ENCODE measurements at regions not wholly inside any gene's neighbourhood (a gene's known extent, or its start where the extent isn't known, plus 50 kb on each side); places are given as distances from the start of the nearest gene placed in this dataset.

DNA sequence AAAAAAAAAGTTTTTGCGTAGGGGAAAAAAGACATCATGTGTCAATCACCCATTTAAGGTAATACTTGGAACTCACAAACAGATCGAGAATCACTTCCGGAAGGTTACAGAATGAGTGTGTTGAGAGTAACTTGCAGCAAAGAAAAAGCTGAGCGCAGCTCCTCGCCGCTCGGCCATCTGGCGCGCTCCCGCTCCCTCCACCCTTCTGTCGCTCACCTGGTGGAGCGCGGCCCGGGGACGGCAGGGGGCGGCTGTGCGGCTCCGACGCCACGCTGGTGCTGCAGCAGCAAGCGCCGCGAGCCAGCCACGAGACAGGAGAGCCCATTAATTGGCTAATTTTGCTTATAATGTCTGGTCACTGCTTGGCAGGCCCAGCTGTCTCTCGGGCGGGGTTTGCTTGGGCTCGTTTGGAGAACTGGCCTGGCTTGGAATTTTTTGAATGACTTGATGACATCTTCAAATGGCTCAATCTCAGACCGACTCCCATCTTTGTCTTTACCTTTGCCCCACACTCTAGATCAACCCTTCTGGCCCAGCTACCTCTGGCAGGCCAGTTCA is 601.8 kb downstream of the CCDC171 start:
- no peak for DNase-seq (ENCODE audit: low read depth in 2 of 2)

DNA sequence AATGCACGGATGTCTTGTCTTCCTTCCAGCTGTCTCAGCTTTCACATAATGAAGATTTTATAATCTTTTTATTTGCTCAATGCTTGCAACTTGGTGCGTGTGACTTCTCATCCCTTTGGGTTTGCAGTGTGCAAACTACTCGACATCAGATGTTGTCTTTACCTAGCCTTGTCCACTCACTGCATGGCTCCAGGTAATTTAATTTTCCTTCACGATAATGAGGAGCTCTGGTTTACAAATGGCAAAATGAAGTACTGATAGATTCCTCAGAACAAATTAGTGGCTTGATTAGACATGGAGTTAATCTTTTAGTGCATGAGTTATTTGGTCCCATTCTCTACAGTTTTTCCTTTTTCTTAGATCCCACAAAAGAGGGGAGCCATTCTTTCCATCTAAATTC is 603.0 kb downstream of the CCDC171 start:
- DNase-seq (ENCODE audit: low read depth in 2 of 2) = no peak

DNA sequence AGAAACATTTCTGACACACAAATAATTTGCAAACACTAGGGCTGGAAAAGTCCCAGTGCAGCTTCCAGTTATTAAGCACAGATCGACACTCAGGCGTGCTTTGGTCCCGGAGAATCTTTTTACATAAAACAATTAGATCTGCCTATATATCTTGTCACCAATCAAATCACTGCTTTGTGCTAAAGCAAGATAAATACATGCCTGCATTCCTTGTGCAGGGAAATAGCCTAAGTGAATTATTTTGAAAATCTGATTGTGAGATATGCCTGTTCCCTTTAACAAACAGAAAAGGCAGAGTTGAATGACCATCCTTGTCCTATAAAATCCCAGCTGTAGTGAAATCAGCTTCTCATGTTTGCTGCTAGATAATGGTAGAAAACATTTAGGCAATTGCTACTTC is 604.4 kb downstream of the CCDC171 start:
- DNase-seq (ENCODE audit: low read depth in 2 of 2) = no peak

DNA sequence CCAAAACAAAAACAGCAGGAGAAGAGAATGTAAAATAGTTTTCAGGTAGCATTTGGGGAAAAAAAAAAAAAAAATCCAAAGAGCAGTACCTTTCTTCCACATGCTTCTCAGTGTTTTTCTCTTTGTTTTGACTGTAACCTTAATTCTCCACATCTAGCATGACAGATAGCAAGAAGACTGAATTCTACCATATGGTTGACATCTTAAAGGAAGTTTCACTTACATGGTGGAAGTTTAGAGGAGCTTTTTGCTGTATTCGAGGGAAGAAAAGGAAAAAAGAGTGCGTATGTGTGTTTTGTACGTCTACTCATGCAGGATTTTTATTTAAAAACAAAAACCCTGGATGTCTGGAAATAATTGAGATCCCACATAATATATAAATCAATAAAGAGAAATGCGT is 604.8 kb downstream of the CCDC171 start:
- DNase-seq (ENCODE audit: low read depth in 2 of 2) = no peak

DNA sequence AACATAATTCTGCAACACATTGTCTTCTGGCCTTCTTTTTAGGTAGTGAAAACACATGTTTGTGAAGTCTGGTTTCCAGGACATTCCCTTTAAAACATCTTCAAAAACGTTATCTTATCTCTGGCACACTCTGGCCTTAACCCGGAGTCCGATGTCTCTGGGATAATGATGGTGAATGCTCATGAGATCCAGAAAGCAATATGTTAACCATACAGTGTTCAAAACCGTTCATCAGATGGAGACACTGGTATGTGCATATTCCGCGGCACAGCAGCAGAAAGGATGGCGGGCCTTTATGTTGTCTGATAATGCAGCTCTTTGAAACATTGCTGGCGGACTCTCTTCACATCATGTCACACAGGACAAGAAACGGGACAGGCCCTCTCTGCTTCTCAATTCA is 605.2 kb downstream of the CCDC171 start:
- no peak for DNase-seq (ENCODE audit: low read depth in 2 of 2)

DNA sequence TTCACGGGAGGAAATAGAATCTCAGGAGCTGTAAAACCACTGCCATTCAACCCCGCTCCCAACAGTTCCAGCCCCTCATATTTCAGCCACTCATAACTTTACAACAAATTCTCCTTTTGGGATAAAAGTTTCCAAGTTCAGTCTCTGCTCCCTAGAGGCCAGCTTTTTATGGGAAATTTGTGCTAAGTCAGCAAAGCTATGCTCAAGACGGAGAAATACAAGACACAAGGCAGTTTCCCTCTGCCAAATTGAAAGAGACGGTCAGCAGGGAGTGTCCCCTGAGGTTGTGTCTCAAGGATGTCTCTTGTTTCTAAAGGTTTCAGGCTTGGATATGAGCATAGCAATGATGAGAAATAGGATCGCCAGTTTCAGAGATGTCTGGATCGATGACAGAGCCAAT is 608.6 kb downstream of the CCDC171 start:
- no peak for DNase-seq (ENCODE audit: low read depth in 2 of 2)

DNA sequence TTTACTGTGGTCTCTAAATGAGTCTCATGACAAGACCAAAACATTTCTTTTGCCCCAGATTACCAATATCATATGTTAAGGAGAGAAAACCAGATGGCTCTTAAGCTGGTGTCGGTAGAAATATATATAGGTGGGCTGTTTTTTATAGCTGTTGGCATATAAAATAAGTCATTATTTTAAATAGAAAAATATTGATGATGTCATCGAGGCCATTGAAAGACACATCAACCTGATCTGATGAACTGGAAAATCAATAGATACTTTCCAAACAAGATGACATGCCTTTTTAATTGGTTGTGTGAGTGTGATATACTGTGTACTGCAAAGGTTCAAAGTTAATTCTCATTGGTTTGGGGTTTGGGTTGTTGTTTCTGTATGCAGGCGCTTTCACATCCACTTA is 617.3 kb downstream of the CCDC171 start:
- no peak for DNase-seq (ENCODE audit: low read depth in 2 of 2)

DNA sequence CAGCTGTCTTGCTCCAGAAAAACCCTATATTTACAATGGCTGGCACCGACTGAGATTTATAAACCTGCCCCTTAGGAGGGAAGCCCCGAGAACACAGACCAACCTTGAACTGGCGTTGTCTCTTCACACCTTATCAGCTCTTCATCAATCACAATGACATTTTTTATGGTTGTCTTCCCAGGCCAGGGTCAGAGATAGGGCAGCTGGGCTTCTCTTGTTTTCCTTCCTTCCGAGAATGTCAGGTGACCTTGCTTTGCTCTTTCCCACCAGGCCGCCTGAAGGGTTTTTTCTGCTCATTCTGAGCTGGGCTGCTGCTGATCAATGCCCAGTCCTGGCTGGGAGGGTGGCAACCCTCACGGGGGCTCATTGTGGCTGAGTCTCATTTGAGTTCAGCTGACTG is 619.1 kb downstream of the CCDC171 start:
- DNase-seq (ENCODE audit: low read depth in 2 of 2) = no peak

DNA sequence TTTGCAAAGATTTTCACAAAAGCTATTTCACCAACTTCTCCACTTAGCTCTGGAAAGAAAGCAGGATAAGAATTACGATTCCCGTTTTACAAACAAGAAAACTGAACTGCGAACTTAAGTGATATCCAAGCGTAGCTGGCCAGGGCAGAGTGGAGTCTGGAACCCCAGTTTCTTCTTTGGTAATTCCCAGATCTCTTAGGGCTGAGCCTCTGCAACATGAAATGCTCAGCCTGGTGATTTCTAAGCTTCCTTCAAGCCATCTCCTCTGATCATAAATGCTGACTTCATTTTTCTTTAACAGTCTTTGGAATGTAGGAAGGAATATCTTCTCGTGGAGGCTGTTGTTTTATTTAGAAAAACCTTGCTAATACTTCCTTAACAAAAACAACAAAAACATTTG is 620.0 kb downstream of the CCDC171 start:
- DNase-seq (ENCODE audit: low read depth in 2 of 2) = no peak

DNA sequence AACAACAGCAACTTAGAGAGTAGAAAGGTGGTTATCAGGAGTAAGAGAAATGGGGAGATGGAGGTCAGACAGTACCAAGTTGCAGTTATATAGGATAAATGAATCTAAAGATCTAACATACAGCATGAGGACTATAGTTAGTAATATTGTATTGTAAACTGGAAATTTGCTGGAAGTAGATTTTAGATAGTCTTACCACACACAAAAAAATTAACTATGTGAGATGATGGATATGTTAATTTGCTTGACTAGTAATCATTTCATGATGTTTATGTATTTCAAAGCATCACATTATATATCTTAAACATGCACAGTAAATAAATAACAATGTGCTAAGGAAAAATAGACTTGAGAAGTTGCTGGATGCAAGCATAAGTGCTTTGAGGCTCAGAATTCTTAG is 622.1 kb downstream of the CCDC171 start:
- no peak for DNase-seq (ENCODE audit: low read depth in 2 of 2)

DNA sequence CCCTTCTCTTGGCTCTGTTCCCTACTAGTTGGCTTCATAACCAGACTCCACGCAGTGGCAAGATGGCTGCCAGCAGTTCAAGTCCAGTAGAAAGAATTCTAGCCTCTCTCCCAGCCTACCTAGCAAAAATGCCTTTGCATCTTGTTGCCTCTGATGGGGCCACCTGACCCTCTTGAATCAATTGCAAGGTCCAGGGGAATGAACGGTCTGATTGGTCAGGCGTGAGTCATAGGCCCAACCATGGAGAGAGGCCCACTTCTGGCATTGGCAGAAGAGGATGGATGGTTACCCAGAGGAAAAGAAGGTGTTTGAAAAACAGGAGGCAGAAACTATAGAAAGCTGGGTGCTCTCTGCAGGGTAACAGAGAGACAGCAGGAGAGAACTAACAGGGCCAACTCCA is 622.6 kb downstream of the CCDC171 start:
- no peak for DNase-seq (ENCODE audit: low read depth in 2 of 2)

DNA sequence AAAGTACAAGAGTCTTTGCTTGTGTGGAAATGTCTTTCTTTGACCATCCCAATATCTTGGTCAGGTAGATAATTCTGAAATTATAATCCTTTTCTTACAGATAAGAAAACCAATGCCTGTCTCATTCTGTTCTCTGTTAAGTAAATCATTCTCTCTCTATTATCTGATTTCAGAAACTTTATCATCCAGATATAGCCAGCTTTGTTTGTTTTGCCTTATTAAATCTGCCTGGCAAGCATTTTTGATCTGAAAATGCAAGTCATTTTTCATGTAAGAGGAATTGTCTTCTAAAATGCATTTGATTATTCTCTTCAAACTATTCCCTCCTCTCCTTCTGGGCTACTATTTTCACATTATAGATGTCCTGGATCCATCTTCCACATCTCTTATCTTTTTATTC is 625.5 kb downstream of the CCDC171 start:
- no peak for DNase-seq (ENCODE audit: low read depth in 2 of 2)

DNA sequence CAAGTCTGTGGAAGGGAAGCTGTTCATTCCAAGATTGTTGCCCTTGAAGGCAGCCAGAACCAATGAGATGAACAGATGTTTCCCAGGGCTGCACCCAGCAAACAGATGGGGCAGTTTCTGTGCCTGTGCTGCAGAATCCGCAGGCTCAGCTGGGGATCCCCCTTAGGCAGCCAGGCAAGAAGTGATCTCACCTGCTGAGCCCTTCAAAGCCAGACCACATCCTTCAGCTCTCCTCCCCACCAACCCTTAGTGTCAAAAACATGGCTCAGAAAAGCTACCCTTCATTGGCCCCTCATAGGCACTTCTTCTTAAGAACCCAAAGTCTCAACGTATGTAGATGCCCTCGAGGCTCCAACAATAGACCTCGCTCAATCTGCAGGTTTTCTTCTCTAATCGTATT is 626.7 kb downstream of the CCDC171 start:
- DNase-seq (ENCODE audit: low read depth in 2 of 2) = no peak

DNA sequence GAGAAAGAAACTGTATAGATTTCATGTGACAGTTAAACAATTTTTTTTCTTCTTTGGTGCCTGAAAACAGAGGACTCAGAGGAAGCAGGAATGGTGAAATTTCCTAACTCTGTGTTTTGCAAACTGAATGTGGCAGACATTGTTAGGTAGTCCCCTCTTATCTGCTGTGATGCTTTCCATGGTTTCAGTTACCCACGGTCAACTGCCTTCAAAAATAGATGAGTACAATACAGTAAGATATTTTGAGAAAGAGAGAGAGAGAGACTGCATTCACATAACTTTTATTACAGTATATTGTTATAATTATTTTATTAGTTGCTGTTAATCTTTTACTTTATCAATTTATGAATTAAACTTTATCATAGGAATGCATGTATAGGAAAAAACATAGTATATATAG is 627.2 kb downstream of the CCDC171 start:
- DNase-seq (ENCODE audit: low read depth in 2 of 2) = no peak

DNA sequence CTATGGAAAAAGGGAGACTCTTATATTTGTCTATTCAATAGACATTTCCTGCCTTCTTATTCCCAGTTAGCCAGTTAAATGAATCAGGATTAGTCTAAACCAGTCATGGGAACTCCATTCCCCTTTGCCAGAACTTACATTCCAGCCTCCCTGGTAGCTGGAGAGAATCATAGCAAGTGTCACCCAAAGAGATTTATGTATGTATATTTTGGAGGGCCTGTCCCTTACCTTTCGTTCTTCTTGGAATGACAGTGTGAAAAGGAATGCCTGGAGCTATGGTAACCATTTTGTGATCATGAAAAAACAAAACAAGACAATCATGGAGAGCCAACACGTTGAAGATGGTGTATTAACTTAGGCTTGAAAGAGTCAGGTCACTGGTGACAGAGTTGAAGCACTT is 627.7 kb downstream of the CCDC171 start:
- DNase-seq (ENCODE audit: low read depth in 2 of 2) = no peak

DNA sequence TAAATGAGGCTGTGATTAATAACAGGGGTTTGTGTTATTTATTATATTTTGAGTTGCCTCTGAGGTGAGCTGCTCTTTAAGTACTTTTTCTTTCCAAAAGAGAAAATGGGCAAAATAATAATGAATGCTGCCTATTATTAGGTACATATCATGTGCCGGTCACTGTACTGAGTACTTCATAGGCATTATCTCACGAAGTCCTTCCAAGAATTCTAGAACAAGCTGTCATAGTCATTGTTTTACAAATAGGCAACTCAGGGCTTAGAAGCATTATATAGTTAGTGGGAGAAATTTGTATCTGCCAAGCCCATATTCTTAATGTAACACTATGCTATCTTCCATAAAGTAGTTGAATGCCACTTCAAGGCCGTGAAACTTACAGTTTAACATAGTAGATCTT is 628.7 kb downstream of the CCDC171 start:
- DNase-seq (ENCODE audit: low read depth in 2 of 2) = no peak

DNA sequence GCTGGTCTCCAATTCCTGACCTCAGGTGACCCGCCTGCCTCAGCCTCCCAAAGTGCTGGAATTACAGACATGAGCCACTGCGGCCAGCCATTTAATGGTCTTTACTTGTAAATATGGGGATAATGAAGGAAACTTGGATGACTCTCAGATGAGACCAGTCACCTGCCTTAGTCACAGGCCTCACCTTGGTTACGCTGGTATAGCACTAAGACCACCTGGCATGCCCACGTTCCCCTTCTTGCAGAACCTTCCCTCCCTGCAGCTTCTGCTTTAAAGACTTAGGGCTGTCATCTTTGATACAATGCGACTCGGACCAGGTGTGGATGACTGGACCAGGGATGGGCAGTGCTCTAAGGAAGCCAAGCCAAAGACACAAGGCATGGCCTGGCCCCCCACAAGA is 629.9 kb downstream of the CCDC171 start:
- no peak for DNase-seq (ENCODE audit: low read depth in 2 of 2)

DNA sequence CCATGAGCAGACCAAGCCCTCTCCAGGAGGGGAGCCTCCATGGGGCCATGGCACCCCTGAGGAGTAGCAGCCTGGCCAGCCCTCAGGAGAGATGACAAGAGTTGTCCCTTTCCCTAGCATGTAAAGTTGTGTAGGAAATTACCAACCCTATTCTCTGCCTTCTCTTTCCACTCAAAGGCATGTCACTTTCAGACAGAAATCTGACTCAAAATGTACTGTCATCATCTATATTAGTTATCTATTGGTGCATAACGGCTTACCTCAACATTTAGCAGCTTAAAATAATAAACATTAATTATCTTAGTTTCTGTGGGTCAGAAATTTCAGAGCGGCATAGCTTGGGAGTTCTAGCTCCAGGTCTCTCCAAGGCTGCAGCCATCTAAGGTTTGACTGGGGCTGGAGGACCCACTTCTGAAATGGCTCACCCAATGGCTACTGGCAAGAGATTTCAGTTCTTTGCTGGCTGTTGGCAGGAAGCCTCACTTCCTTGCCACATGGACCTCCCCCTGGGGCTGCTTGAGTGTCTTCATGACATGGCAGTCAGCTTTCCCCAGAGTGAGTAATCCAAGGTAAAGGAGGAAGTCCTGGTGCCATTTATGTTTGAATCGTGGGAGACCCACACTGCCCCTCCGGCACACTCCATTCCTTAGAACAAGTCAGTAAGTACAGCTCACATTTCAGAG is 632.3 kb downstream of the CCDC171 start:
- DNase-seq (ENCODE audit: low read depth in 2 of 2) = no peak

DNA sequence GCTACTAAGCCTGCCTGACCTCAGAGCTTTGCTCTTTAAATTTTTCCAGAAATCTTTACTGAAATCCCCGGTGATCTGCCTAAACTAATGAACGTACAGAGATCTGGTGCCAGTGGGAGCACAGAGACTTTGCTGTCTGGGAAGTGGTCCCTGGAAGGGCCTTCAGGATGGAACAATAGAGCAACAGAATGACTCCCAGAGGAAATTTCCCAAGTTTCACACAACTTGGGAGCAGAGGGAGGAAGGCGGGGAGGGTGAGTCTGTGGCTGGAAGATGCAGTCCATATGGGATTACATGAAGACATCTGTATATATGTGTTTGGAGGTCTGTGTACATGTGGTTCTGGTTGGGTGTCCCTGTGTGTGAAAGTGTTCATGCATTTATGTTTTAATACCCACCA is 638.3 kb downstream of the CCDC171 start:
- DNase-seq (ENCODE audit: low read depth in 2 of 2) = peak in 1 of 2 experiments; percentile 43

DNA sequence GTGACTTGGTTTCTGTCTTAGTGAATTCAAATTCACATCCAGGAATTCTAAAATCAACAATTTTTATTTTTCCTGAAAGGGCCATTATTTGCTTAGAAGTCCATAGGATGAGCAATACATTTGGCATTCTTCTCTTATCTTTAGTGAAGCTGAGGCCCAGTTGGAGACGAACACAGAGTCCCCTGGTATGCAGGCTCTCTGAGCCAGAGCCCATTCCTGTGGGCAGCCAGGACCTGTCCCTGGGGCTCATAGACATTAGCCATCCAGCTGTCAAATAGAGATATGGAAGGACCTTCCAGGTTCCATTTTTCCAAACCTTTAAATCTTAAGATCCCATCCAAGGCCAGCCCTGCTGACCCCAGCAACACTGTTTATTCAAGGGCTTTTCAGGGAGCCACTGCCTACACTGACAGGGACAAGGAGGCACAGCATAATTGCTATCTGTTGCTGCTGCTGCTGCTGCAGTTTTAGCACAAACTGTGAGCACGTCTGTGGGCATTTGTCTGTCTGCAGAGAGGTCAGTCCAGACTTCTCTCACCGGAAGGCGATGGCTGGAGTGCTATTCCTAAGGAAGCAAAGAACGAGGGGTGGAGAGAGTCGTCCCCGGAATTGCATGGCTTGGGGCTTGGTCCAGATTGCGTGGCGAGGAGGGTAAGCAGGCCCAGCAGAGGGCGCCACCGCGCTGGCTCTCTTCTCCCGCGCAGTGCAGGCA is 639.0 kb downstream of the CCDC171 start:
- DNase-seq (ENCODE audit: low read depth in 2 of 2) = peak; percentile 70 to 71

DNA sequence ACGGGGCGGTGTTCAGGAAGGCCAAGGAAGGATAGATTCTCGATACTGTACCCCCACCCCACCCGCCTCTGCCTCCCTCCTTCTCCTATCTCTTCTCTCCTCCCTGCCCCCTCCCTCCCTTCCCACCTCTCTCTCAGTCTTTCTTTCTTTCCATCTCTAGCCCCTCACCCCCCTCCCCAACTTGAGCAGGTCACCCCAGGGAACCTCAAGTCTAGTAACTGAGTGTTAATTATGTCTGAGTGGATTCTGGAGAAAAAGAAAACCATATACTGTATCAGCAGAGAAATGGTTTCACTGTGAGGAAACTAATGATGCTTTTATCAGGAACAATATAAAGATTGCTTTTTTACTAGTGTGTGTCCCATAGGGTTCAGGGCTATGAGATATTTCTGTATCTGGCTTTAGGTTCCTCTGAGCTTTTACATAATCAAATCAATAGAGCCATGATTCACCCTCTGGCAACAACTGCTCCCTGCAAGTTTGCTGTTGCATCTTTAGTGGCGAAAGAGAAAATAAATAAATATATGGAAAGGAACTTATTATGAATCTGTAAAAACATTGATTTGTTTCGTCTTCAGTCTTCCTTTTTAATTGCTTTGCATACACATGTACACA is 639.7 kb downstream of the CCDC171 start:
- DNase-seq (ENCODE audit: low read depth in 2 of 2) = no peak

DNA sequence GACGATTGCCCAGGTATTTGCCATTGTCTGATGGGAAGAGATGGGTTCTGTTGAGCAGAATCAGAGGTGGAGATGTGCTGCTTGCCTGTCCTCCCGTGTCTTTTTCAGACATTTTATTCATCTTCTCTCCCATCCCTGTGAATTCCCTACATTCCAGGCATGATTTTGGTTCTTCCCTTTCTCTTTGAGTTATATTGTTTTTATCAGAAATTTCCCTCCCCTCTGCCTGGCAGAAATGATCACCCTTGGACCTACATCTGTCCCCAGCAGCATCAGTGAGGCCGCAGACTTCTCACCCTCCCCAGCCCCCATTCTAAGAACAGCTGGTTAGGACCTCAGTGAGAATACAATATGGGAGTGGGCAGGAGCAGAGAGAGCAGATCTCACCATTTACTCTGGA is 640.2 kb downstream of the CCDC171 start:
- no peak for DNase-seq (ENCODE audit: low read depth in 2 of 2)

DNA sequence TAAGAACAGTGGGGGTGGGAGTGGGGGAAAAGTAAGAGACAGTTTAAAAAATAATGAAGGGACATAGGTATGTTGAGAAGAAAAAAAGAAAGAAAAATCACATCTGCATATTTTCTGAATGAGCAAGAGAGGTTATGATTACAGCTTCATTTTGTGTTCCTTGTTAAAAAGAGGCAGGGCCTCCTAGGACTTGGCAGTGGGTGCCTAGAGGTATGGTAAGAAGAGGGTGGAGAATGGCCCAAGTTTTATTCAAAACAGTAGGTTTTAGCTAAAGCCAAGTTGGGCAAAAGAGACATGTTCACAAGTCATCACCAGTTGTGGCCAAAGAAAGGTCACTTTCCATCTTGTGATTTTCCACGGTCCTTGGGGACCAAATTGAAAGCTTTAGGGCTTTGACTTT is 643.4 kb downstream of the CCDC171 start:
- no peak for DNase-seq (ENCODE audit: low read depth in 2 of 2)
